Uterus (tissue), 3 donors: ENCODE measurements at regions not wholly inside any gene's neighbourhood (a gene's known extent, or its start where the extent isn't known, plus 50 kb on each side); places are given as distances from the start of the nearest gene placed in this dataset.

Source experiments
- DNase-seq, 2 donors: peaks; one replicate each; pipeline ENCODE4 v3.0.0-alpha.2; 2019 to 2020
- H3K27ac ChIP-seq, 2 donors: fragments of 200-600 bp; sonication (generic); 1 replicate in 1 of 2; 2 replicates in 1 of 2; pipeline ENCODE4 v1.5.1; 2016 to 2018
- H3K27me3 ChIP-seq, 2 donors: fragments of 200-600 bp; sonication (generic); one replicate each; pipeline ENCODE4 v1.5.1; 2018 to 2019; ENCODE audit warnings: control low read depth in 1 of 2
- H3K36me3 ChIP-seq, 2 donors: fragments of 200-600 bp; sonication (generic); one replicate each; pipeline ENCODE4 v1.5.1; 2019; ENCODE audit warnings: control low read depth in 1 of 2
- H3K4me1 ChIP-seq, 2 donors: fragments of 200-600 bp; sonication (generic); one replicate each; pipeline ENCODE4 v1.5.1; 2018 to 2019; ENCODE audit warnings: control low read depth in 1 of 2
- H3K4me3 ChIP-seq, 2 donors: fragments of 200-600 bp; sonication (generic); 1 replicate in 1 of 2; 2 replicates in 1 of 2; pipeline ENCODE4 v1.5.1; 2018 to 2019; ENCODE audit warnings: mild to moderate bottlenecking in 1 of 2
- H3K9me3 ChIP-seq, 2 donors: fragments of 200-600 bp; sonication (generic); one replicate each; pipeline ENCODE4 v1.5.1; 2019; ENCODE audit warnings: control low read depth in 1 of 2
- POLR2A ChIP-seq, 2 donors: fragments of 450-650 bp; IDR thresholded peaks; one replicate each; pipeline ENCODE4 v1.6.1; 2016; ENCODE audit warnings: antibody characterized with exemption in 2 of 2, mild to moderate bottlenecking in 1 of 2, moderate library complexity in 1 of 2
- intact Hi-C: fragments of 100-400 bp; cut with DNase I; formaldehyde crosslinking; loops from one replicate; pipeline ENCODE4 v1.15.1; 2023; ENCODE audit warnings: low total_unique reads
- TF ChIP-seq, protein P1 (sequence below), 4 experiments: fragments of 200-600 bp in 2 of 4; fragments of 450-650 bp in 2 of 4; sonication (generic) in 2 of 4; IDR thresholded peaks; one replicate each; pipeline ENCODE4 v1.5.1; 2016 to 2019; ENCODE audit warnings: antibody characterized with exemption in 4 of 4, mild to moderate bottlenecking in 2 of 4, moderate library complexity in 1 of 4
- donor health status: DM: yes; HTN: yes; CAD: no.

DNA sequence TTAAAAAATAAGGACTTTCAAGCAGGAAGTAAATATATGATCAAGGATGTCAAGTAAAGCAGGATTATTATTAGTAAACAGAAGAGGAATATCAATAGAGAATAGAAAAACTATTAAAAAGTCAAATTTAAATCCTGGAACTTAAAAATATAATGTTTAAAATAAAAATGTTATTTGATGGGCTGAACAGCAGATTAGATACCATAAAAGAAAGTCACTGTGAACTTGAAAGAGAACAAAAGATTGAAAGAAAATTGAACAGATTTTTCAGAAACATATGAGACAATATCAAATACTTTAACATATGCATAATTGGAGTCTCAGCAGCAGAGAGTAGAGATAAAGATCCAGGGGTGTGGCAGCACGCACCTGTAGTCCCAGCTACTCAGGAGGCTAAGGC, 1213.7 kb upstream of the AUTS2 start:
- no peak for DNase-seq
- Histone ChIP-seq H3K4me3 (no peak overlapping the region), H3K9me3 (peaks cover 0 to 3% of the 10 kb centered on the region in 2 donors), H3K36me3 (no peaks in the 10 kb centered on the region), H3K27me3 (no peaks in the 10 kb centered on the region), H3K4me1 (no peaks in the 10 kb centered on the region), H3K27ac (no peak overlapping the region)
- TF ChIP-seq POLR2A (IDR thresholded peaks at IDR 0.05), result no peak
- TF ChIP-seq, protein P1, sequence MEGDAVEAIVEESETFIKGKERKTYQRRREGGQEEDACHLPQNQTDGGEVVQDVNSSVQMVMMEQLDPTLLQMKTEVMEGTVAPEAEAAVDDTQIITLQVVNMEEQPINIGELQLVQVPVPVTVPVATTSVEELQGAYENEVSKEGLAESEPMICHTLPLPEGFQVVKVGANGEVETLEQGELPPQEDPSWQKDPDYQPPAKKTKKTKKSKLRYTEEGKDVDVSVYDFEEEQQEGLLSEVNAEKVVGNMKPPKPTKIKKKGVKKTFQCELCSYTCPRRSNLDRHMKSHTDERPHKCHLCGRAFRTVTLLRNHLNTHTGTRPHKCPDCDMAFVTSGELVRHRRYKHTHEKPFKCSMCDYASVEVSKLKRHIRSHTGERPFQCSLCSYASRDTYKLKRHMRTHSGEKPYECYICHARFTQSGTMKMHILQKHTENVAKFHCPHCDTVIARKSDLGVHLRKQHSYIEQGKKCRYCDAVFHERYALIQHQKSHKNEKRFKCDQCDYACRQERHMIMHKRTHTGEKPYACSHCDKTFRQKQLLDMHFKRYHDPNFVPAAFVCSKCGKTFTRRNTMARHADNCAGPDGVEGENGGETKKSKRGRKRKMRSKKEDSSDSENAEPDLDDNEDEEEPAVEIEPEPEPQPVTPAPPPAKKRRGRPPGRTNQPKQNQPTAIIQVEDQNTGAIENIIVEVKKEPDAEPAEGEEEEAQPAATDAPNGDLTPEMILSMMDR (IDR thresholded peaks at IDR 0.05), result no peak
- intact Hi-C loops, result no loop called here

GRCh38 chr7:68393051-68393450, 1205.2 kb upstream of the AUTS2 start:
- Histone ChIP-seq H3K4me1 (no peaks in the 10 kb centered on the region), H3K4me3 (no peak overlapping the region), H3K27ac (no peak overlapping the region), H3K36me3 (no peaks in the 10 kb centered on the region), H3K27me3 (no peaks in the 10 kb centered on the region), H3K9me3 (no peaks in the 10 kb centered on the region)
- DNase-seq, result no peak
- TF ChIP-seq, protein P1 (IDR thresholded peaks at IDR 0.05), result no peak
- TF ChIP-seq POLR2A (IDR thresholded peaks at IDR 0.05), result no peak
- intact Hi-C loops, result no loop called here

GRCh38 chr7:68394131-68394530, 1204.1 kb upstream of the AUTS2 start:
- H3K27ac ChIP-seq, result no peak overlapping the region
- no peaks in the 10 kb centered on the region for H3K4me1 ChIP-seq
- intact Hi-C loops, result no loop called here
- H3K27me3 ChIP-seq, result no peaks in the 10 kb centered on the region
- no peaks in the 10 kb centered on the region for H3K9me3 ChIP-seq
- TF ChIP-seq, protein P1 (IDR thresholded peaks at IDR 0.05), result no peak
- no peak for TF ChIP-seq POLR2A (IDR thresholded peaks at IDR 0.05)
- no peak for DNase-seq
- no peaks in the 10 kb centered on the region for H3K36me3 ChIP-seq
- no peak overlapping the region for H3K4me3 ChIP-seq

DNA sequence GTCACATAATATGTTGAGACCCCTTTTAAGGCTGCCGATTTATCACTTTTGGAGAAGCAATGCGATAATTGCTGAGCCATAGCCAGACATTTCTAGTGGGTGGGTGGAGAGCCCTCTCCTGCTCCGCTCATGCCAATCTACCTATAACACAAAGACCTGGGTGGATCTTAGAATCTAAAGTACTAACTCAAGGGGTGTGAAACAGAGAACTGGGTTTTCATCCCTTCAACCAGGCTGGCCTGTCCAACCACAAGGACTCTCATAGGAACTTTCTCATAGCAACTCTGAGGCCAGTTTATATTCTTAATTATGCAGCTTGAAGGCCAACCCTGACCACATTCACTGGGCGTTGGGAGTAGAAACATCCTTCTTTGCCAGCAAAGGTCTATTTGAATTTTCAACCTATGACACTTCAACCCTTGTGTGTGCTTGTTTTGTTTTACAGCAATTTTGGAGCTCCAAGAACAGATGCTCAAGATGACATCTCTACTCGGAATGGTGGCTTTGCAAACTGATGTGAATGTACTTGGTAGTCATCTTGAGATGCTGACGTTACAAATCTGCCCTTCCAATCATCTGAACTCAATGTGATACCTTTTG, 1198.2 kb upstream of the AUTS2 start:
- no peaks in the 10 kb centered on the region for H3K36me3 ChIP-seq
- no peak overlapping the region for H3K27ac ChIP-seq
- H3K4me1 ChIP-seq, result no peaks in the 10 kb centered on the region
- H3K27me3 ChIP-seq, result no peaks in the 10 kb centered on the region
- H3K9me3 ChIP-seq, result no peaks in the 10 kb centered on the region
- DNase-seq, result no peak
- TF ChIP-seq POLR2A (IDR thresholded peaks at IDR 0.05), result no peak
- TF ChIP-seq, protein P1 (IDR thresholded peaks at IDR 0.05), result no peak
- H3K4me3 ChIP-seq, result no peak overlapping the region
- intact Hi-C loops, result no loop called here

- intact Hi-C loops, result no loop called here
- no peaks in the 10 kb centered on the region for H3K27me3 ChIP-seq
- no peak overlapping the region for H3K27ac ChIP-seq
- DNase-seq, result no peak
- H3K9me3 ChIP-seq, result no peaks in the 10 kb centered on the region
- no peak overlapping the region for H3K4me3 ChIP-seq
- TF ChIP-seq, protein P1 (IDR thresholded peaks at IDR 0.05), result no peak
- no peak for TF ChIP-seq POLR2A (IDR thresholded peaks at IDR 0.05)
- no peaks in the 10 kb centered on the region for H3K36me3 ChIP-seq
- H3K4me1 ChIP-seq, result no peaks in the 10 kb centered on the region
These were observed 1197.5 kb upstream of the AUTS2 start for GRCh38 chr7:68400783-68401182.
